HEK293 (cell line): ENCODE measurements at regions not wholly inside any gene's neighbourhood (a gene's known extent, or its start where the extent isn't known, plus 50 kb on each side); places are given as distances from the start of the nearest gene placed in this dataset.

Experiments
- CTCF ChIP-seq: fragments of 450-650 bp; formaldehyde crosslinking; IDR thresholded peaks from 2 replicates; pipeline ENCODE4 v1.5.1; 2016; ENCODE audit warnings: missing biosample characterization, missing genetic modification characterization
- PBX3 ChIP-seq: sonication (generic); formaldehyde crosslinking; IDR thresholded peaks from 2 replicates; pipeline ENCODE4 v1.8.1; 2022; ENCODE audit warnings: mild to moderate bottlenecking, moderate library complexity, missing genetic modification reagents
- ZNF10 ChIP-seq: fragments of 450-650 bp; formaldehyde crosslinking; IDR thresholded peaks from 2 replicates; pipeline ENCODE4 v1.5.1; 2017; ENCODE audit warnings: missing biosample characterization, missing genetic modification characterization
- ZNF157 ChIP-seq: fragments of 450-650 bp; formaldehyde crosslinking; IDR thresholded peaks from 2 replicates; pipeline ENCODE4 v1.5.1; 2016; ENCODE audit warnings: missing biosample characterization, missing genetic modification characterization
- ZNF26 ChIP-seq: fragments of 450-650 bp; formaldehyde crosslinking; IDR thresholded peaks from 2 replicates; pipeline ENCODE4 v1.5.1; 2016; ENCODE audit warnings: missing biosample characterization, missing genetic modification characterization
- ZNF311 ChIP-seq: fragments of 450-650 bp; formaldehyde crosslinking; IDR thresholded peaks from 2 replicates; pipeline ENCODE4 v1.5.1; 2017; ENCODE audit warnings: missing biosample characterization, missing genetic modification characterization, borderline replicate concordance
- ZNF777 ChIP-seq: fragments of 450-650 bp; formaldehyde crosslinking; IDR thresholded peaks from 2 replicates; pipeline ENCODE4 v1.5.1; 2017; ENCODE audit warnings: missing biosample characterization, missing genetic modification characterization, borderline replicate concordance

- TF ChIP-seq PBX3 (CRISPR knock-in tag) = no peak
- no peak for TF ChIP-seq ZNF311
- no peak for TF ChIP-seq ZNF10 (tag by site-specific recombination)
- no peak for TF ChIP-seq ZNF26
- no peak for TF ChIP-seq ZNF777 (tag by site-specific recombination)
- TF ChIP-seq CTCF (tag by site-specific recombination) = no peak
- no peak for TF ChIP-seq ZNF157 (tag by site-specific recombination)
Observed at GRCh38 chr5:89504051-89504450, 621.1 kb upstream of the MEF2C start.
